Neural progenitor cell (in vitro differentiated cells): ENCODE measurements at regions not wholly inside any gene's neighbourhood (a gene's known extent, or its start where the extent isn't known, plus 50 kb on each side); places are given as distances from the start of the nearest gene placed in this dataset.

ENCODE experiments used
- EZH2 ChIP-seq: fragments of 200-600 bp; sonication (generic); IDR thresholded peaks from 2 replicates; pipeline ENCODE4 v1.6.1; 2017; ENCODE audit warnings: antibody characterized with exemption, mild to moderate bottlenecking, moderate library complexity
- EZH2phosphoT487 ChIP-seq: fragments of 200-600 bp; sonication (generic); IDR thresholded peaks from 2 replicates; pipeline ENCODE4 v1.6.1; 2017; ENCODE audit warnings: antibody characterized with exemption
- TF ChIP-seq, protein P1 (sequence below): fragments of 200-600 bp; sonication (generic); IDR thresholded peaks from 2 replicates; pipeline ENCODE4 v1.5.1; 2017; ENCODE audit warnings: antibody characterized with exemption, mild to moderate bottlenecking

DNA sequence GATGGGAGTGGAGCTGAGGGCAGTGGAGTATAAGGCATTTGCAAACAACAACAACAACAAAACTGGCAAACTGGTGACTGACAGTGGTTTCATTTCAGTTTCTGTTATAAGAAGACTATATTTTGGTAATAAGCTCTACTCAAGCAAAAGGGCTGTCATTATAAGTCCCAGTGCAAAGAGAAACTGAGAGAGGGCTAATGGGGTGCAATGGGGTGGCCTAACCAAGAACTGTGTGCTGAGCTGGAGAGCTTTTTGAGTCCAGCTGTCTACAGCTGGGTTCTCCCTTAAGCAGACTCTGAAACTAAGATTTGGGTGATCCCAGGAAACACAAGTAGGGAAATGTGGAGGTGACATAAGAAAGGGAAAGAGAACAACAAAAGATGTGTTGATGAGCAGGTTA, 439.3 kb downstream of the ADRA2A start:
- TF ChIP-seq, protein P1, sequence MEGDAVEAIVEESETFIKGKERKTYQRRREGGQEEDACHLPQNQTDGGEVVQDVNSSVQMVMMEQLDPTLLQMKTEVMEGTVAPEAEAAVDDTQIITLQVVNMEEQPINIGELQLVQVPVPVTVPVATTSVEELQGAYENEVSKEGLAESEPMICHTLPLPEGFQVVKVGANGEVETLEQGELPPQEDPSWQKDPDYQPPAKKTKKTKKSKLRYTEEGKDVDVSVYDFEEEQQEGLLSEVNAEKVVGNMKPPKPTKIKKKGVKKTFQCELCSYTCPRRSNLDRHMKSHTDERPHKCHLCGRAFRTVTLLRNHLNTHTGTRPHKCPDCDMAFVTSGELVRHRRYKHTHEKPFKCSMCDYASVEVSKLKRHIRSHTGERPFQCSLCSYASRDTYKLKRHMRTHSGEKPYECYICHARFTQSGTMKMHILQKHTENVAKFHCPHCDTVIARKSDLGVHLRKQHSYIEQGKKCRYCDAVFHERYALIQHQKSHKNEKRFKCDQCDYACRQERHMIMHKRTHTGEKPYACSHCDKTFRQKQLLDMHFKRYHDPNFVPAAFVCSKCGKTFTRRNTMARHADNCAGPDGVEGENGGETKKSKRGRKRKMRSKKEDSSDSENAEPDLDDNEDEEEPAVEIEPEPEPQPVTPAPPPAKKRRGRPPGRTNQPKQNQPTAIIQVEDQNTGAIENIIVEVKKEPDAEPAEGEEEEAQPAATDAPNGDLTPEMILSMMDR, result no peak
- TF ChIP-seq EZH2phosphoT487, result no peak
- TF ChIP-seq EZH2, result no peak
